NCI-H82 treated with DMSO at 0.1 percent for 48 hours (cell line): ENCODE measurements at regions not wholly inside any gene's neighbourhood (a gene's known extent, or its start where the extent isn't known, plus 50 kb on each side); places are given as distances from the start of the nearest gene placed in this dataset.

ENCODE experiments used
- DNase-seq: peaks from one replicate; lab custom pipeline; 2025; ENCODE audit not compliant: unreplicated experiment; lab: John Stamatoyannopoulos, UW

GRCh38 chr4:140316799-140317198 is 56.6 kb upstream of the SCOC start:
- no peak for DNase-seq

GRCh38 chr4:140315970-140316369 is 57.5 kb upstream of the SCOC start:
- DNase-seq: no peak

- no peak for DNase-seq
Measured at GRCh38 chr4:140315438-140315837, 58.0 kb upstream of the SCOC start.

- DNase-seq: no peak
Measured at GRCh38 chr4:140315019-140315418, 58.4 kb upstream of the SCOC start.

- DNase-seq: no peak
Measured at GRCh38 chr4:140312100-140312499, 61.3 kb upstream of the SCOC start.

GRCh38 chr4:140311257-140311835 is 62.1 kb upstream of the SCOC start:
- no peak for DNase-seq

- no peak for DNase-seq
Measured at GRCh38 chr4:140309124-140309870, 64.1 kb upstream of the SCOC start.

- DNase-seq: no peak
Measured at GRCh38 chr4:140308366-140309123, 64.9 kb upstream of the SCOC start.

GRCh38 chr4:140305053-140305452 is 68.4 kb upstream of the SCOC start:
- DNase-seq: no peak

GRCh38 chr4:140304346-140304745 is 69.1 kb upstream of the SCOC start:
- DNase-seq: no peak

GRCh38 chr4:140302151-140302859 is 71.1 kb upstream of the SCOC start:
- DNase-seq: no peak

GRCh38 chr4:140300271-140300970 is 73.0 kb upstream of the SCOC start:
- DNase-seq: no peak

GRCh38 chr4:140298001-140298400 is 75.4 kb upstream of the SCOC start:
- DNase-seq: no peak

- no peak for DNase-seq
Measured at GRCh38 chr4:140297221-140297570, 76.2 kb upstream of the SCOC start.

- no peak for DNase-seq
Measured at GRCh38 chr4:140296335-140297220, 76.9 kb upstream of the SCOC start.

- no peak for DNase-seq
Measured at GRCh38 chr4:140293979-140294378, 79.5 kb upstream of the SCOC start.

- no peak for DNase-seq
Measured at GRCh38 chr4:140291259-140291658, 82.2 kb upstream of the SCOC start.

GRCh38 chr4:140289486-140289885 is 84.0 kb upstream of the SCOC start:
- DNase-seq: no peak

- no peak for DNase-seq
Measured at GRCh38 chr4:140286456-140286855, 87.0 kb upstream of the SCOC start.

GRCh38 chr4:140284456-140284855 is 89.0 kb upstream of the SCOC start:
- DNase-seq: no peak
